ENCODE measurements at regions not wholly inside any gene's neighbourhood (a gene's known extent, or its start where the extent isn't known, plus 50 kb on each side); places are given as distances from the start of the nearest gene placed in this dataset.
A peak's percentile ranks its signal among the peaks of the same experiment; 100 is the strongest.

- DNase-seq (ENCODE audit: low spot score) = no peak
Observed at GRCh38 chr7:136173874-136174273, 196.7 kb upstream of the MTPN start.

GRCh38 chr7:136171233-136171632 lies 194.1 kb upstream of the MTPN start:
- DNase-seq (ENCODE audit: low spot score) = no peak

GRCh38 chr7:136168821-136169220 lies 191.7 kb upstream of the MTPN start:
- DNase-seq (ENCODE audit: low spot score) = no peak

GRCh38 chr7:136167991-136168390 lies 190.8 kb upstream of the MTPN start:
- DNase-seq (ENCODE audit: low spot score) = no peak

- no peak for DNase-seq (ENCODE audit: low spot score)
Observed at GRCh38 chr7:136166521-136166920, 189.4 kb upstream of the MTPN start.

- no peak for DNase-seq (ENCODE audit: low spot score)
Observed at GRCh38 chr7:136163340-136163801, 186.2 kb upstream of the MTPN start.

- DNase-seq (ENCODE audit: low spot score) = no peak
Observed at GRCh38 chr7:136150311-136150710, 173.2 kb upstream of the MTPN start.

- DNase-seq (ENCODE audit: low spot score) = no peak
Observed at GRCh38 chr7:136148920-136149319, 171.8 kb upstream of the MTPN start.

GRCh38 chr7:136146925-136147324 lies 169.8 kb upstream of the MTPN start:
- DNase-seq (ENCODE audit: low spot score) = no peak

GRCh38 chr7:136144182-136144581 lies 167.0 kb upstream of the MTPN start:
- no peak for DNase-seq (ENCODE audit: low spot score)

GRCh38 chr7:136143271-136143670 lies 166.1 kb upstream of the MTPN start:
- DNase-seq (ENCODE audit: low spot score) = no peak

- DNase-seq (ENCODE audit: low spot score) = no peak
Observed at GRCh38 chr7:136142583-136142982, 165.4 kb upstream of the MTPN start.

- no peak for DNase-seq (ENCODE audit: low spot score)
Observed at GRCh38 chr7:136140469-136140868, 163.3 kb upstream of the MTPN start.

GRCh38 chr7:136139417-136139816 lies 162.3 kb upstream of the MTPN start:
- no peak for DNase-seq (ENCODE audit: low spot score)

- DNase-seq (ENCODE audit: low spot score) = no peak
Observed at GRCh38 chr7:136138991-136139390, 161.8 kb upstream of the MTPN start.

- DNase-seq (ENCODE audit: low spot score) = no peak
Observed at GRCh38 chr7:136136906-136137454, 159.8 kb upstream of the MTPN start.

- DNase-seq (ENCODE audit: low spot score) = peak; percentile 82
Observed at GRCh38 chr7:136134503-136134902, 157.3 kb upstream of the MTPN start.

- peak; percentile 92 for DNase-seq (ENCODE audit: low spot score)
Observed at GRCh38 chr7:136133551-136133950, 156.4 kb upstream of the MTPN start.

- no peak for DNase-seq (ENCODE audit: low spot score)
Observed at GRCh38 chr7:136131304-136131630, 154.1 kb upstream of the MTPN start.

GRCh38 chr7:136130511-136131303 lies 153.5 kb upstream of the MTPN start:
- no peak for DNase-seq (ENCODE audit: low spot score)

- DNase-seq (ENCODE audit: low spot score) = no peak
Observed at GRCh38 chr7:136128050-136128449, 150.9 kb upstream of the MTPN start.

GRCh38 chr7:136123352-136123751 lies 146.2 kb upstream of the MTPN start:
- no peak for DNase-seq (ENCODE audit: low spot score)

- DNase-seq (ENCODE audit: low spot score) = no peak
Observed at GRCh38 chr7:136122026-136122425, 144.9 kb upstream of the MTPN start.

- DNase-seq (ENCODE audit: low spot score) = no peak
Observed at GRCh38 chr7:136117539-136117938, 140.4 kb upstream of the MTPN start.
